HFF-Myc (cell line): ENCODE measurements at regions not wholly inside any gene's neighbourhood (a gene's known extent, or its start where the extent isn't known, plus 50 kb on each side); places are given as distances from the start of the nearest gene placed in this dataset.
A peak's percentile ranks its signal among the peaks of the same experiment; 100 is the strongest.

Source experiments
- DNase-seq: peaks from one replicate; pipeline ENCODE4 v3.0.0-alpha.2; 2011; ENCODE audit warnings: low read depth; ENCODE audit errors: extremely low read depth
- H3K4me3 ChIP-seq: replicated peaks from 2 replicates; pipeline ENCODE4 v1.5.1; 2011; ENCODE audit warnings: low read depth, mild to moderate bottlenecking, control low read depth, low read length
- TF ChIP-seq, protein P1 (sequence below): IDR thresholded peaks from 2 replicates; pipeline ENCODE4 v1.5.1; 2012; ENCODE audit warnings: mild to moderate bottlenecking, low read depth, low read length, control low read depth; ENCODE audit errors: missing control alignments

DNA sequence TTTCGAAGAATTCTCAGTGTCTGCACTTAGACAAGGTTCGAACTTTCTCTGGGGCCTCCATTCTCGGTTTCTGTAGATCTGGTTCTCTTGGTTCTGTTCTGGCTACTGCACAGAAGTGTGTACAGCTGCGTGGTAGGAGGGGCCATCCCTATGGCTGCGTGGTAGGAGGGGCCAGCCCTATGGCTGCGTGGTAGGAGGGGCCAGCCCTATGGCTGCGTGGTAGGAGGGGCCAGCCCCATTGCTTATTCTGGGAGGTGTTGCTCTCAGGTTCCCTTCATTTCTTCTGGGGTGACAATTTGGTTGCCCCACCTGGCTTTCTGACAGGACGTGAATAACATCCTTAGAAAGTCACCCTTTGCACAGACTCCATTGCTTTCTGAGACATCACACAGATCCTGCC is 65.2 kb upstream of the CHST15 start:
- no peak for DNase-seq
- TF ChIP-seq, protein P1, sequence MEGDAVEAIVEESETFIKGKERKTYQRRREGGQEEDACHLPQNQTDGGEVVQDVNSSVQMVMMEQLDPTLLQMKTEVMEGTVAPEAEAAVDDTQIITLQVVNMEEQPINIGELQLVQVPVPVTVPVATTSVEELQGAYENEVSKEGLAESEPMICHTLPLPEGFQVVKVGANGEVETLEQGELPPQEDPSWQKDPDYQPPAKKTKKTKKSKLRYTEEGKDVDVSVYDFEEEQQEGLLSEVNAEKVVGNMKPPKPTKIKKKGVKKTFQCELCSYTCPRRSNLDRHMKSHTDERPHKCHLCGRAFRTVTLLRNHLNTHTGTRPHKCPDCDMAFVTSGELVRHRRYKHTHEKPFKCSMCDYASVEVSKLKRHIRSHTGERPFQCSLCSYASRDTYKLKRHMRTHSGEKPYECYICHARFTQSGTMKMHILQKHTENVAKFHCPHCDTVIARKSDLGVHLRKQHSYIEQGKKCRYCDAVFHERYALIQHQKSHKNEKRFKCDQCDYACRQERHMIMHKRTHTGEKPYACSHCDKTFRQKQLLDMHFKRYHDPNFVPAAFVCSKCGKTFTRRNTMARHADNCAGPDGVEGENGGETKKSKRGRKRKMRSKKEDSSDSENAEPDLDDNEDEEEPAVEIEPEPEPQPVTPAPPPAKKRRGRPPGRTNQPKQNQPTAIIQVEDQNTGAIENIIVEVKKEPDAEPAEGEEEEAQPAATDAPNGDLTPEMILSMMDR: no peak
- H3K4me3 ChIP-seq: no peak overlapping the region

DNA sequence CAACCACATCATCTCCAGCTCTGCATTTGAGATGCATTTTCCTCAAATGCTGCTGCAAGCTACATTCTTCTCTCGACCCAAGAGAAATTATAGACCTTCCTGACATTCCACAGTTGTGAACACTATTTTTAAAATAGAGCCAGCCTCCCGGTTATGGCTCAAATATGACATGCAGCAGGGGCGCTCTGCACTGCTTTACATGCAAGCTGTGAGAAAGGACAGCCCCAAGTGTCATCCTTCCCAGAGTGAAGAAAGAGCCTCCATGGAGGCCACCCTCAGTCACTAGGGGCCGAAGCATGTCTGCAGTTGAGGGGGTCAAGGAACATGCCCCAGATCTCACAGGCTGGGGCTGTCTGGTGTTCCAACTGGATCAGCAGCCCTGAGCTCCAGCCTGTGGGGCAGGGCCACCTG is 63.9 kb upstream of the CHST15 start:
- TF ChIP-seq, protein P1: no peak

DNA sequence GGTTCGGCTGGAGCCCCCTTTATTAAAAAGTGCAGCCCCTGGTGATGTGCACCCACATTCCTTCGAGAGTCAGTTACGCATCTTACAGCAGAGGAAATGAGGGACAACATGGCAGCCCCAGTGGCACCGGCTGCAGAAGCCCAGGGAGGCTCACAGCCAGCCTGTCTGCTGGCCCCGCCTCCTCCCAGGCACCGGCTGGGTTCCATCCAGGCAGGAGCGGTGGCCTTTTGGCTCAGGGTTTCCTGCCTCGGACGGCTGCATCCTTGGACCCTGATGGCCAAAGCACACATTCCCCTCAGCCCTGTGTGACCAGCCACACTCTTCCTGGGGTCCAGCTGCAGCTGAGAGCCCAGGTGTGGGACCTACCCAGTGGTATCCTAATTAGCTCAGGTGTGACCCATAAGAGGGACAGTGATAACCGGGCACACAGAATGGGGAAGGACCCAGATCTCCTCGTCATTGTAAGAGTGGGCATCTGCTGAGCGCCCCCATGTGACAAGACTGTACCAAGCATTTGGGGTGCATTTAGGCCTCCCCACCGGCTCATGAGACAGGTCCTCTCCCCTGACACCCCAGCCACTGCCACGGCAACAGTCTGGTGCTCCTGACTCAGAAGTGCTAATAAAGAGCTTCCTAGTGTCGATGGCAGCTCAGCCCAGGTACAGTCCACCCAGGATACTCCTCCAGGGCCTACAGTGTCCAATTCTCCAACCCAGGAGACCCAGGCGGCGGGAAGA is 63.3 kb upstream of the CHST15 start:
- TF ChIP-seq, protein P1: no peak
- DNase-seq: no peak
- no peak overlapping the region for H3K4me3 ChIP-seq

More for the DNA sequence above, 63.9 kb upstream of the CHST15 start:
- DNase-seq: no peak
- no peak overlapping the region for H3K4me3 ChIP-seq

DNA sequence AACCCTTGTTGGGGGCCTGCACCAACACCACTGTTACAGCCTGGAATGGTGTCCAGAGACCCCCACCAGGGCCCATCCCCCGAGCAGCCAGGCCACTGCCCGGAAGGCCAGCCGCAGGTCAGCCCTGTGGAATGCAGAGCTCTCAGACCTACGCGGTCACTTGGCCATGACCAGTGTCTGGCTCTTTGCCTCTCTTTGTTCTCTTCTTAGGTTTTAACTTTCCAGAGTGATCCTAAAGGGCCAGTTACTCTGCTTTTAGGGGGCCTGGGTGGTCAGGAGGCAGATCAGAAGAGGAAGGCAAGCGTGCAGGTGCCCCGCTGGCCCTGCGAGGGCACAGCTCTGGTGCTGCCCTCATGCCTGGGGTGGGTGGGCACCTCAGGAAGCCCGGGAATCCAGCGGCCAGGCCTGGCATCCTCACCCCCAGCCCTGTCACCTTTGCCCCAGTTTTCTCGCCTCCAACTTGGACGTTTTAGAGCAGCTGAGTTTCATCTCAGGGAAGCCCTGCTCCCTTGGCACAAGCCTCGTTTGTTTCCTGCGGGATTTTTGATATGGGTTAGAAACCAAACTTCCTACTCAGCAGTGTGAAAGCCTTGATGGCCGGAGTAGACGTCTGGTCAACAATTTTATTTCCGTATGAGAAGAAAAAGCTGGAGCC is 62.5 kb upstream of the CHST15 start:
- DNase-seq: no peak
- TF ChIP-seq, protein P1: no peak
- no peak overlapping the region for H3K4me3 ChIP-seq

DNA sequence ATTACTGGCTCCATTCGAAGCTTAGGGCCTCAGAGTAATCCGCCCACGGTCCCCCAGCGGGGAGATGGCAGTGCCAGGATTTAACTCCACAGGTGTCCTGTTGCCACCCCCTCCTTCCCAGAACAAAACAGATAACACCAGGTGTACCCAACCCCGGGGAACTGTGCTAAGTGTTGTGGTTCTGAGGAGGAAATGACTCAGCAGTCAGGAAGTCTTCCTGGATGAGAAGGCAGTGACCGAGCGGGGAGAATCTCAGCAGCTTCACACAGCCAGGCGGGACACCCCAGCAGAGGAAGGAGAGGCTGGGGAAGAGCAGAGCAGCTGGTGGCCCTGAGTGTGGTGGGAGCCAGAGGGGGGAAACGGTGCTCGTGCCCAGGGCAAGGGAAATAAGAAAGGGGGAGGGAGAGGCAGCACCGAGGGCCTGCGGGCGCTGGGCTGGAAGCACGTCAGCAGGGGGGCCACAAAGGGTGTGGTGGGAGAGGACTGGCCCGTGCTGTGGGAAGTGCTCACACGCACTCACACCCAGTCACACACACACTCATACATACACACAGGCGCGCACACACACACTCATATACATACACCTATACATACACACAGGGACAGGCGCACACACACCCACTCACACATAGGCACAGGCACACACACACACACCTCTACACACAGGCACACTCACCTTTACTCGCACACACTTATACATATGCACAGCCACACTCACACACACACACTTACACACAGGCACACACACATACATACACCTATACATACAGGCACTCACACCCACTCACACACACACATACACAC is 59.8 kb upstream of the CHST15 start:
- TF ChIP-seq, protein P1: no peak
- H3K4me3 ChIP-seq: no peak overlapping the region
- peak; percentile 83 for DNase-seq

DNA sequence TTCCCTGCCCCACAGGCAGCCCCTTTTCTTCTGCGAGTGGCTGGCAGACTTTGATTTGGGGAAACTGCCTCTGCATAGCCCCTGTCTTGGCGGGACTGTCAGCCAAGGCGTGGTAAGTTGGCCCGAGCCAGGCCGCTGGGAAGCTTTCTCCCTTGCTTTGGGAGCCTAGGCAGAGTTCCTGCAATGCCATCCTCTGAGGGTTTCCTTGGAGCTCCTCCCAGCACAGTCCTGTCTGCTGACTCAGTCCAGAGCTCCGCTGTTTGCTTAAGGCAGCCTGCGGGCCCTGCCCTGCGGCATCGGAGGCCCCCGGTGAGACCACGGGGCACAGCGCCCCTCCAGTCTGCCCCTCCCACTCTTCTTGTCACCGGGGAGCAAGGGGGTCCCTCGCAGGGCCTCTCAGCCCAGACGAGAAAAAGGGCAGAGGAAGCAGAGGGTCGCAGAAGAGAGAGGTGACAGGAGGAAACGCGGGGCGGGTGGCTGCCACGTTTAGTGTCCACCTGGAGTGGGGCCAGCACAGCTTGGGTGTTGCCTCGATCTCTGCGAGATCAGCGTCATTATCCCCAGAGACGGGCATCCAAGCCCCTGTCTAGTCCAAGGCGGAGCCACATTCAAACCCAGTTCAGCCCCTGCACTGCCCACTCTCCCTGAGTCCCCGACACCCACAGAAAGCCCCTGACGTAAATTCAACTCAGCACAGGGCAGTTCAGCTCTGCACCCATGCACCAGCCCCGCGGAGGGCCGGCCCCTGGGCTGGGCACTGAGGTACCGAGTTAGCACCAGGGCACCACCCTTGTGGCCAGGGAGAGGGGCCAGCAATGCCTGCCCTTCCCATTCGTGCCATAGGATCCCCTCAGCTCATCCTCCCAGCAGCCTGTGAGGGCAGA is 59.0 kb upstream of the CHST15 start:
- DNase-seq: peak; percentile 37
- TF ChIP-seq, protein P1: no peak
- H3K4me3 ChIP-seq: no peak overlapping the region
